Fibroblast of mammary gland (primary cell): ENCODE measurements at regions not wholly inside any gene's neighbourhood (a gene's known extent, or its start where the extent isn't known, plus 50 kb on each side); places are given as distances from the start of the nearest gene placed in this dataset.

Source experiments
- DNase-seq: peaks from one replicate; pipeline ENCODE4 v3.0.0-alpha.2; 2010; ENCODE audit warnings: low read depth
- H3K4me3 ChIP-seq: 2 replicates; pipeline ENCODE4 v1.5.1; 2011; ENCODE audit warnings: low read depth, mild to moderate bottlenecking, low read length, moderate library complexity; ENCODE audit not compliant: control insufficient read depth
- TF ChIP-seq, protein P1 (sequence below): conservative IDR thresholded peaks from 2 replicates; pipeline ENCODE4 v1.5.1; 2011; ENCODE audit warnings: low read depth, low read length, inconsistent platforms; ENCODE audit not compliant: control insufficient read depth, insufficient read depth

DNA sequence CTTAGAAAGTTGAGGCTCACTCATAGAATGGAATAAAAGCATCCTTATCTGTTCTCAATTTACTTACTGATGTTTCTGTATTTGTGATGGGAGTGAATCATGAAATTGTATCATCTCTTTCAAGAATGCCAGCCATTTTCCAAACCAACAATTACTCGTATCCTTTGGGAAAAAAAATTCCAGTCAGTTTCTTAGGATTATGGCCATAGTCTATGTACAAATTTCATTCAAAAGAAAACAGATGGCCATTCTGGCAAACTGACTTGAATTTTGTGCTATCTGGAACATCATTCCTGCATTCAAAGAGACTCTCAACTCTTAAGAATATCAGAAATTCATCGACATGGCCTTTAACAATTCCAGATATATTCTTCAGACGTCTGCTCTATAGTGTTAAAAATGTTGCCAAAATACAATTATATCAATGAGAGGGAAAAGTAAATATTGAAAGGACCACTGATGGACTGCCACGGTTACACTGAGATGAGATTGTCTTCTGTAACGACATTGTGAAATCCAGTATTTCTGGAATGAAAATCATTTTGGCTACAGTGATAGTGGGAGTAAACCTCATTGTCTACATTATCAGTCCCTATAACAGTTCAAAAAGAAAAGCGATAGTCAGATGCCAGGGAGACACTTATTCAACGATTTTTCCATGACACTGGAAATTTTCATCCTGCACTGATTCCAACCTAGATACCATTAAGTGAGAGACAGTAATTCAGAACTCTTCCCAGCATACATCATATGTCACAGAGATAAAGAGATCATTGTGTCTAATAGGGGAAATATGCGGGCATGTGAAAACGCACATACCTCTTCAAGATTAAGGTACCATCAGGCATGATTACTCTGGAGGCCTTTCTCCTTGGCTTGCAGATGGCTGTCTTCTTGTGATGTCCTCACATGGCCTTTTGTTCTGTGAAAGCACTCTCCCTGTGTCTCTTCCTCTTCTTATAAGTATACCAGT, 953.8 kb upstream of the ALCAM start:
- no peak overlapping the region for H3K4me3 ChIP-seq
- TF ChIP-seq, protein P1, sequence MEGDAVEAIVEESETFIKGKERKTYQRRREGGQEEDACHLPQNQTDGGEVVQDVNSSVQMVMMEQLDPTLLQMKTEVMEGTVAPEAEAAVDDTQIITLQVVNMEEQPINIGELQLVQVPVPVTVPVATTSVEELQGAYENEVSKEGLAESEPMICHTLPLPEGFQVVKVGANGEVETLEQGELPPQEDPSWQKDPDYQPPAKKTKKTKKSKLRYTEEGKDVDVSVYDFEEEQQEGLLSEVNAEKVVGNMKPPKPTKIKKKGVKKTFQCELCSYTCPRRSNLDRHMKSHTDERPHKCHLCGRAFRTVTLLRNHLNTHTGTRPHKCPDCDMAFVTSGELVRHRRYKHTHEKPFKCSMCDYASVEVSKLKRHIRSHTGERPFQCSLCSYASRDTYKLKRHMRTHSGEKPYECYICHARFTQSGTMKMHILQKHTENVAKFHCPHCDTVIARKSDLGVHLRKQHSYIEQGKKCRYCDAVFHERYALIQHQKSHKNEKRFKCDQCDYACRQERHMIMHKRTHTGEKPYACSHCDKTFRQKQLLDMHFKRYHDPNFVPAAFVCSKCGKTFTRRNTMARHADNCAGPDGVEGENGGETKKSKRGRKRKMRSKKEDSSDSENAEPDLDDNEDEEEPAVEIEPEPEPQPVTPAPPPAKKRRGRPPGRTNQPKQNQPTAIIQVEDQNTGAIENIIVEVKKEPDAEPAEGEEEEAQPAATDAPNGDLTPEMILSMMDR: no peak

DNA sequence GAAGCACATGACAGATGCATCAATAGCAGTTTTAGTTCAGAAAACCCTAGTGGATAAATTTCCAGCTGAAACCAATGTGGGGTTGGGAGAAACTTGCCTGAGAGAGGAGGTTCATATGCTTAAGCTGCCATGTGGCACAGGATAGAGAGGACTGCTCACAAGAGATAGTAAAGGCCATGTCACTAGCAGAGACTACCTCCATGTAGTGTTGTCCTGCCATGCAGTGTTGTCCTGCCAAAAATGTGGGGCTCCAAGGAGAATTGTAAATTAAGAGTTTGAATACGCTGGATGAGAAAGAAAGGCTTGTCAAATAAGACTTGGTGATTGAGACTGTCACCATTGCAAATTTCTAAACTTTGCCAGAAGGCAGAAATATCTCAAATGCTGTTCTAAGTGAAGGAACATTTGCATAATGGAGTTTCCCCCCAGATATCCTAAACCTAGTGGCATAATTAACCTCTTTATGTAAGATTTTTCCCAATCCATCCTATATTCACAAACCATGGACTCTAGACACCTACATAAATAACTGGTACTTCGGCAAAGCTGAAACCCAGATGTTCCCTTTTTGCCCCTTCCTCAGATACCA, 938.3 kb upstream of the ALCAM start:
- H3K4me3 ChIP-seq: no peak overlapping the region
- TF ChIP-seq, protein P1: no peak
- no peak for DNase-seq

More for the DNA sequence above, 953.8 kb upstream of the ALCAM start:
- DNase-seq: no peak

DNA sequence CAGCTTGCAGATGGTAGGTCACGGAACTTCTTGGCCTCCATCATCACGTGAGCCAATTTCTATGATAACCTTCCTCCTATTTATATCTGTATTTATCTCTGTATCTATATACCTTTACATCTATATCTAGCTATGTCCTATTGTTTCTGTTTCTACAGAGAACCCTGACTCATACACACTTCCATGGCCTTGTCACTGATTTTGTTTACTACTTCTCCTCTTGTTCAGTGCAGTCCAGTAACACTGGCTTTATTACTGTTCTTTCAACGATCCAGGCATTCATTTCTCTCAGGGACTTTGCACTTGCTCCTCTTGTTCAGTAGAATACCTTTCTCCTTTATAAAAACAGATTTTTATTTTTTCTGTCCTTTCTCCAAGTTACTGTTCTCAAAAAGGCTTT, 937.0 kb upstream of the ALCAM start:
- TF ChIP-seq, protein P1: no peak
- no peak overlapping the region for H3K4me3 ChIP-seq
- DNase-seq: no peak

DNA sequence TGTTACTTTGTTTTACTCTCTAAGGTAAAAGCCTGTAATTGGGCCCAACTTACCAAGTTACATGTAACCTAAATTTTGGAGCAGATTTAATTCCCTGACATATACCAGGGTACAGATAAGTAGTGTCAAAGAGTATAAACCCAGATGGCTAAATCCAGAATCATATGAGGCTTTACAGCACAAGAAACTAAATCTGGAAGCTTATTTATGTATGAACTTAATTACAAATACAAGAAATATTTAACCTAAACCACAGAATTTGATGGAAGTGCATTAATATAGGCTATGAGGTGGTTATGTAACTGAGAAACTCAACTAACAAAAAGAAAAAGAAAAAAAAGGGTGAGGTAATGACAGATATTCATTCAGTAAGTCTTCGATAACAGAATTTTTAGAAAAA, 930.2 kb upstream of the ALCAM start:
- H3K4me3 ChIP-seq: no peak overlapping the region
- TF ChIP-seq, protein P1: no peak
- DNase-seq: peak; percentile 8

DNA sequence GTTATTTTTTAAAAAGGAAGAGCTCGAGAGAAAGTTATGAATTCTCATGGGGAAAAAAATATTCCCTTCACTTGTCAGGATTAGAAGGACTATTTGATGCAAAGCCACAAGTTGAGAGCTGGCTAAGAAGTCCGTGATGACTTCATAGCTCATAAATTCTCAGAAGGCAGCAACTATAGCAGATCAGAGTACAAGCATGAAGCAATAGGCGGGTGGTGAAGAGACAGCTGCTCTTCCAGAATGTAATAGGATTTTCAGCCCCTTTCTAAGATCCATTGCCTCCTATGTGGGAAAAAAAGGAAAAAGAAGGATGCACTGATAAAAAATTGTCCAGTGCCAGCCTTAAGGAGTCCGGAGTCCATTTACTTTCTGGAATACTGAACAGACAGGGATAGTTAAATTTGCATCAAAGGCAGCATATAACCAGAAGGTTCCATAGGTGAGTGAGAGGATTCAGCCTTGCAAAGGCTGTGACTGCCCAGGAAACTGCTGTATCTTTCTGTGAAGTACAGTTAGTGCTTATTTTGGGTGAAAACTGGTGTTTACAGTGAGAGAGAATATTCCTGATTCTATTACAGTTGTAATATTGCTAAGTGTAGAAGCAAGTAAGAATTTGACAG, 929.5 kb upstream of the ALCAM start:
- DNase-seq: peak; percentile 80
- H3K4me3 ChIP-seq: no peak overlapping the region
- TF ChIP-seq, protein P1: no peak

DNA sequence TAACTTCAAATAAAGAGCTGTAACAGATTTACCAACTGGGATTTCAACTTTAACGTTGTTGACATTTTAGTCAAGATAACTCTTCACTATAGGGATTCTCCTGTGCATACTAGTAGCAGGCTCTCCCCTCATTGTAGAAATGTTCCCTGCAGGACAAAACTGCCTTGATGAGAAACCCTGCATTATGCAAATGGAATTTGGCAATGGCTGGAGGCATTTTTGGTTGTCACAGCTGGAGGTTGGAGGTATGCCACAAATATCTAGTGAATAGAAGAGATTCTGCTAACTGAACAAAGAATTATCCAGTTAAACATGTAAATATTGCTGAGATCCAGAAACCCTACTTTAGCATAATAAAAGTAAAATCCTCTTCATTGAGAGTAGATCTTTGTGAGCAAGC, 928.8 kb upstream of the ALCAM start:
- TF ChIP-seq, protein P1: no peak
- DNase-seq: peak; percentile 51
- no peak overlapping the region for H3K4me3 ChIP-seq
